Hematopoietic multipotent progenitor cell treated with erythropoietin and hydrocortisone succinate and interleukin-3 and kit ligand, for 17 days (in vitro differentiated cells): ENCODE measurements at regions not wholly inside any gene's neighbourhood (a gene's known extent, or its start where the extent isn't known, plus 50 kb on each side); places are given as distances from the start of the nearest gene placed in this dataset.
"Not testable (repeated sequence)": the region's sequence is repeated elsewhere in the genome, so short reads cannot be mapped to it uniquely, and the experiment has no call there.

Experiments
- DNase-seq: peaks from one replicate; pipeline ENCODE4 v3.0.0-alpha.2; 2015; ENCODE audit warnings: low spot score

DNA sequence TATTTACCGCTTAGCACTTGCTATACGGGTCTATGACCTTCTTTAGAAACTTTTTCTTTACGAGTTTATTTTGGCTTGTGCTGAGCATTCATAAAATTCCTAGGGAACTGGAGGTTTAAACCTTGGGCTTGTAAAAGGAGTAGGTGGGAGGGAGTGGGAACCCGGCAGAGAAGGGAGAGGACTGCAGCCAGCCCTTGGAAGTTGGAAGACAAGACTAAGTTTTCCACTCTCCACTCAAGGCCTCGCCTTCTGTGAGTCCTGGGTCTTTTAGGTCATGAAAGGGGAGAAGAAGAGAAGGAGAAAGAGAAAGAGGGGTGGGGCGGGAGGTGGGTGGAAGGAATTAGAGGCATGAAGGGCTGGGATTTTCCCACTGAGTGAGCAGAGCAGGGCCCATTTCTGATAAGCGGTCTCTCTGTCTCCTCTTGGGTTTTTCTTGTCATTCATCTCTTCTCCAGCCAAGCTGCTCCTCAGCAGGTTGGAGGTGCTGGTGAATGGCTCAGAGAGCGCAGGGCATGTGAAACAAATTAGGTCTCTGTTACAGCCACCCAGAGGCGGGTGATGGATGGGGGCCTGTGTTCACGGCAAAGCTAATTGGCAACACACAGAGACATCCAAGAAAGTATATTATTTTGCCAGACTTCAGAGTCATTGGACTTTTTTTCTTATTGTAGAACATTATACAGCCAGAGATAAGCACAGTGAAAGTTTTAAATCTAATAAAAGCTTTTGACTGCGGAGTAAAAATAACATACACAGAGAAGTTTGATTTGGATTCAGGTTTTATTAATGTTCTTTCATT, 247.3 kb downstream of the FOXD2 start:
- DNase-seq, result no peak

DNA sequence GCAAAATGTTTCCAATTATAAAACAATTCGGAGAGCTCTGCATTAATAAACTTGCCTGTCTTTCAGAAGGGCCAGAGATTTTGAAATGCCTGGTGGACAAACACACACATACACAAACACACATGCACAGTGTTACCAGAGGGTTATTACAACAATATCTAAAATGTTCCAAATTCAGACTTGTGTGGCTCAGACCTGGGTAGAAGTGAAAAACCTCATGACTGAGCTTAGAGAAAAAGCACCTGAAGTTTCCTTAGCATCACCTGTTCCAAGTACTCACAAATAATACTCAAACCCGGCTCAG, 247.9 kb downstream of the FOXD2 start:
- no peak for DNase-seq

DNA sequence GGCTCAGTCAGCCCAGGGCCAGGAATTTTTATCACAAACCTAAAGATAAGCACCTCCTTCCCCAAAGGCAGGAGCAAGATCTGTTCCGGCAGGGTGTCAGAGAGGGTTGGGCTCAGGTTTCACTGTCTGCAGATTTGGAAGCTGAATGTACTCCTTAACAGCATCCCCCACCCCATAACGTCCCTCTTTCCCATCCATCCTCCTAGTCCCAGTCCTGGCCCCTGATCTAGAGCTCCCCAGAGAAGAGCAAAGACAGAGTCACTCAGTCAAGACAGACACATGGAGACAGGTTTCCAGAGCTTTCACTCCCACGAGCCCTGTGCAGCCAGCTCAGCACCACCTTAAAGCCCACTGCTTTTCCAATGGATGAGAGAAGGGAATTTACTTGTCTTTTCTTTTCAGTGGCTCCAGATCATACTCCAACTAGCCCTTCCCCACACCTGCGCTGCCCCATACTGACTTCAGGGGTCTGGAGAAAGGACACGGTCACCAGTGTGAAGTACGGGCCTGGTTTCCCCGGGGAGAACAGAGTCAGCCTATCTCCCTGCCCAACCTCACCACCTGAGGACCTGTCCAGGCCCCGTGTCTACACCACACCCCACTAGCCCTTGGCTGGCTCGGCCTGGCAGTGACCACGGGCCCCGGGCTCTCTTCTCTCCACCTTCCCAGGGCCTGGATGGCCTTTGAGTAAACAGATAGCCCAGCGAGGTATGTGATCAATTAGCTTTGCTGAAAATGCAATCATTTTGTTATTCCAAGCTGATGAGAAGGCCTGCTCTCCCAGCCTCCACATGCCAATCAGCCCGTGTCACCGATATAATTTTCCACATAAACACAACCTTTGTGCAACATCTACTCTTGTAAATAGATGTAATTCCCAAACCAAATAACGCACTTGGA, 249.1 kb downstream of the FOXD2 start:
- DNase-seq, result no peak

DNA sequence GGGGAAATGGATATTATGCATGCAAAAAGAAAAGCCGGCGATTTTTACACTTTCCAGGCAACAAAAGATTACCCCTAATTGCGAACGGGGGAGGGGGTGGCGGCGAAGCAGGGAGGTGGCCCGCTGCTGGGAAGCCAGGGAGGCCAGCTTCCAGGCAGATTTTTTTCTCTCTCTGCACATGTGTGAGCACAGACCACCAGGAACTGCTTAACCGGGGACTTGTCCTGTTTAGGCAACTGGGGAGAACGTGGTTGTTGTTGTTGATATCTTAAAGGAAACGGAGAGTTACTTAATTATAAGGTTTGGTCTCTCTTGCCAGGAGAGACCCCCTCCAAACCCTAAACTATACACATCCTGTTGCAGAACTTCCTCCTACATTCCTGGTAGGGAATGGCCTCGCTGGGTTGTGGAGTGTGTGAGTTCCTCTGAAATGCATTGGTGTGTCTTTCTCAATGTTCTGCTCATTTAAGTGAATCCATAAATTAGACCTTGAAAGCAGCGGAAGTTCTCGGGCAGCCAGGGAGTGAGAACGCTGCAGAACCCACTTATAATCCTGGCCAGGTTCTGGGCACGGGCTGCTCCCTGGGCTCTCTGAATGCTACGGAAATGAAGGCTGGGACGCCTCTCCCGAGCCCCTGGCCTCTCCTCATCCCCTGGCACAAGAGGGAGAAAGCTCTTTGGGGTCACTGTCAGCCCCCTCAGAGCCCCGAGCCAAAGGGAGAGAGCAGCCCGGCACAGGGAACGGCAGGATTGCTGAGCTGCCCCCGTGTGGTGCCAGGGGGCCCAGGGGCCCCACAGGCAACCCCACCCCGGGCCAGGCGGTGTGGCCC, 250.0 kb downstream of the FOXD2 start:
- DNase-seq, result no peak

DNA sequence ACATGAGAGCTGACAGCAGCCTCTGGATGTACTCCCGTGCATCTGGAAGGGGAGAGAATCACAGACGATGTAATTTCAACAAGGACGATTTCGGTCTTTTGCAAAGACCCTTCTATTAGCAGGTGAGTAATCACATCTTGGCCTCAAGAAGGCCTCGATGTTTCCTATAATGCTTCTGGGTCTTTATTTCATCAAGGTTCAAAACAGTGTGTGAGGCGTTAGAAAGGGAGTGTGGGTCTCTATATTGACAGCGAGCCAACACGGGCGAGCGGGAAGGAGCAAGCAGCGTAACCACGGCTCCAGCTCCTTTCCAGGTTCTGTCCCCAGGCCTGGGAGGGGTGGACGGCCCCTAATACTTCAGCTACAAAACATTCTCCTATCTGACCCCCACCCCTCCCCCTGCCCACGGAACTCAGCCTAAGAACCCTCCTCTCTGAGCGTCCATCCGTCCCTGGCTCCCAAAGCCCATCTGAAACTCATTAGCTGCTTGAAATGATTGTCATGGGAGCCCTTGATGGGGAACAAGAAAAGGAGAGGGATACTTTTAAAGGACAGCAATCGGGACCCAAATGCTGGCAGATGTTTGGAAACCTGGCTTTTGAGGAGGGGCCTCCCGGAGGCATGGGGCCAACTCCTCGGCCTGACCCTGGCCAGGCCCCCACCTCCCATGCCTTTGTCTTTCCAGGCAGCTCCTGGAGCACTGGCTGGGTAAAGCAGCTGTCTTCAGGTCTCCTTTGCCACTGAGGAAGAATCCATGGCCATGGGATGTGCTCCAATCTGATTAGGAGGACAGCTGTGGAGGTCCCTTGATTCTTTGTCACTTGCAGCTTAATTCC, 250.8 kb downstream of the FOXD2 start:
- DNase-seq, result no peak

DNA sequence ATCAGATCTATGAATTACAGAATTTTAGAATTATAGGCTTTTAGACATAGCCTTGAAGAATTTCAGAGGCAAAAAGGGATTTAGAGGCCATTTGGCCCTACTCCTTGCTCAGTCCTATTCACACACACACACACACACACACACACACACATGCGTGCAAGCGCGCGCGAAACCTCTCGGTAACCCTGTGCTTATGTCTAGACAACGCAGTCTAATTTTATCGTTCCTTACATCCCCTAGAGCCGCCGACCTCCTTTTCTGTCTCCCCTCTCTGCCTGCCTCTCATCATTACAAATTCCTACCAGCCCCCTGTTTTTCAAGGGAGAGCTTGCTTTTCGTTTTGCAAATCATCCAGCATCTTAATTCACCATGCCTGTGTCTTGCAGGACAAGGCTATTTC, 252.1 kb downstream of the FOXD2 start:
- no peak for DNase-seq

DNA sequence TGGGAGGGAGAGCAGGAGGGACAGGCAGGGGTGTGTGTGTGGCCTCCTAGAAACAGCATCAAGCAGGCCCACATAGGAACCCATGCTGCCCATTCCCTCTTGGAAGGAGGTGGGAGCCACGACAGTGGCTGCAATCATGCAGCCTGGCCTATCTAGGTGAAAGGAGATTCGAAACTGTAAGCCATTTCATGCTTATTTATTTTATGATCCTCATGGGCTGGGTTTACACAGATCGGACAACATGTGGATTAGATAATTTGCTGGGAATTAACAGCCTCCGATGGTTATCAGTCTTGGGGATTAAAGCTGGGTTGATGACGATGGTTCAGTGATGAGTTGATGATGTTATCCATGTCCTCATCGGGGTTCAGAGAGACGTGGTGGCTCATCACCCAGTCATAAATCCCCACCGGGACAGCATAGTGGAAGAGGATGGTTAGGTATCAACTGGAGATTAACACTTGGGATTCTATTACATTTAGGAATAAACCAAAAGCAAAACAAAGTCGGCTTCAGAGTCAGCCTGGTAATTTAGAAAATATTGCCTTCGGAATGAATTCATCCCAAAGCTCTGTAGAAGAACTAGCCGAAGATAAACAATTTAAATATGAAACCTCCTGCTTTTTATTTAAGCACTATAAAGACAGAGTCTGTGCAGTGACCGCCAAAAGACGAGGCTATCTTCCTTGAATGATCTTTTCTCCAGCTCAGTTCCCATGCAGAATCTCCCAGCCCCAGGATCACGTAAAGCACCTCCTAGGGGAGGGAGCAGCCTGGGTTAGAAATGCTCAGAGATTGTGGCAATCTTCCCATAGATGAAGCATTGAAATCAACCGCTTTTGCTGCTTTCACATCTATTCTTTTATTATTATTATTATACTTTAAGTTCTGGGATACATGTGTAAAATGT, 252.8 kb downstream of the FOXD2 start:
- no peak for DNase-seq

DNA sequence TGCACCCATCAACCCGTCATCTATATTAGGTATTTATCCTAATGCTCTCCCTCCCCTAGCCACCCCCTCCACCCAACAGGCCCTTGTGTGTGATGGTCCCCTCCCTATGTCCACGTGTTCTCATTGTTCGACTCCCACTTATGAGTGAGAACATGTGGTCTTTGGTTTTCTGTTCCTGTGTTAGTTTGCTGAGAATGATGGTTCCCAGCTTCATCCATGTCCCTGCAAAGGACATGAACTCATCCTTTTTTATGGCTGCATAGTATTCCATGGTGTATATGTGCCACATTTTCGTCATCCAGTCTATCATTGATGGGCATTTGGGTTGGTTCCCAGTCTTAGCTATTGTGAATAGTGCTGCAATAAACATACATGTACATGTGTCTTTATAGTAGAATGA, 253.4 kb downstream of the FOXD2 start:
- DNase-seq, result not testable (repeated sequence)

DNA sequence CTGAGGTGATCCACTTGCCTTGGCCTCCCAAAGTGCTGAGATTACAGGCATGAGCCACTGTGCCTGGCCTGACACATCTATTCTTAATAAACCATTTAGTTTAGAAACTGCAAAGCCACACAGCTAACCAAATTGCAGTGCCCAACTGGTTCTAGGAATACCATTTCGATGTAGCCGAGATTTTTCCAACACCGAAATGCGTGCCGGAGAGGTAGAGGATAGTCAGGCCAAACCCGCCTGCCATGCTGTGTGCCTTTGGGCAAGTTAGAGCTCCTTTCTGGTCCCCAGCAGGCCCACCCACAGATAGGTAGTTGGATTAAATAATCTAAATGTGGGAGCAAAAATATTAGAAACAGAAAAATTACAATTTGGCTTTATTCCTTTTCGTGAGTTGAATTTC, 254.4 kb downstream of the FOXD2 start:
- no peak for DNase-seq

DNA sequence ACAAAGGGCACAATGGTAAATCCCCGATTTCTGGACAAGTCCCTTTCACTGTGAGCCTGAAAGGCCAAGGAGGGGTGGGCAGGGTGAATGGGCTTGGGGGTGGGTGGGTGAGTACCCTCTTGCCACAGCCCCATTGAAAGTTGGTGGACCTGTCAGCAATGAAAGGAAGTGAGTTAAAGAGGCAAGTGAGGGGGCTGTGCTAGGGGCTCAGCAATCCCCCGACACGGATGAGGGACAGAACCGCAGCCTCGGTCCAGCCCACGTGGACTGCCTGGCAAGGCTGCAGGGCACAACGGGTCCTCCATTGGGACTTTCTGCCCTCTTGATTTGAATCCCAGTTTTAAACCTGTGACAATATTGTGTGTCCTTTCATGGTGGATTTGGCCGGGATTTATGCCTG, 255.3 kb downstream of the FOXD2 start:
- DNase-seq, result no peak

DNA sequence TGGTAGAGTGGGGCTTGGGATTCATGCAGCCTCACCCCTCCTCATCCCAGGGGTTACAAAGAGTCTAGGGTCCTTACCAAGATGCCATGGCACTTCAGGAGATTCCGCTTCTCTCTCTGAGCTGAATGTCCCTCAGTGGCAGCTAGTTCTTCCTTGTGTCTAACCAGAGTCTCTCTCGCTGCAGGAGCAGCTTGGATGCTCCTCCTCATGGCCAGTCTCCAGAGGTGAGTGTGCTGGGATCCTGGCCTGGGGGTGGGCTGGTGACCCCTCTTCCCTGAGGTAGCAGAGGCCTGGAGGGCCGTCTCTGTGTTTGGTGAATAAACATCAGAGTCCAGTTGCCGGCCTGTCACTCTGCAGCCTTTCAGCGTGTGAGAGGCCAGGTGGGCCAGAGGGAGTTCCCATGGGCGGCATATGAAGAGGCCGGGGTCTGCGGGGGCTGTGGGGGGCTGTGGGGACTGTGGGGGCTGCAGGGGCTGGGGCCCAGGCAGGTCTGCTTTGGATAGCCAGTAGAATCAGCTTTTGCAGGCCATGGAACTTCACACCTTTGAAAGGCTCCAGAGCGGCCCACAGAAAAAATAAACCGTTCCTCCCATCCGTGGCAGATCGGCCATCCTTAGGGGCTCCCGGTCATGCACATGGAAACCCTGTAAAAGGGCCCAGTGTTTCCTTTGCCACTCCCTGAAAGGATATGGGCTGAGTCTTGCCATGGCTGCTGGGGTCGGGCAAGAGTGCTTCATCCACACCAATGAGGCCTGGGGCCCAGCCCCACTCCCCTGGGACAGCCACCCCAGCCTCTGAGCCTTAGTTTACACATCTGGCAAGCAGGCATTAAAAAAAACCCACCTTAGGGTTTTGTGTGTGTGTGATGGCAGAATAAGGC, 256.4 kb downstream of the FOXD2 start:
- no peak for DNase-seq

DNA sequence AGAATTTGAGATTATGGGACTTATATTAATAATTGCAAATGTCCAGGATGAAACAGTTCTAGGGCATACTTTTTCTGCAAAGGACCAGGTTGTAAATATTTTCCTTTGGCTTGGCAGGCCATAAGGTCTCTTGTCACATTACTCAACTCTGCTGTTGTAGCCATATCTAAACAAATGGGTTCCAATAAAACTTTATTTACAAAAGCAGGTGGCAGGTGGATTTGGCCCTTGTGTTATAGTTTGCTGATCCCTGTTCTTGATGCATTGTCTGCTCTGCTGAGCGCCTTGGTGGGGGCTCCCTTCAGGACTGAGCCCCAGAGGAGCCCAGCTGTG, 258.5 kb downstream of the FOXD2 start:
- DNase-seq, result no peak

DNA sequence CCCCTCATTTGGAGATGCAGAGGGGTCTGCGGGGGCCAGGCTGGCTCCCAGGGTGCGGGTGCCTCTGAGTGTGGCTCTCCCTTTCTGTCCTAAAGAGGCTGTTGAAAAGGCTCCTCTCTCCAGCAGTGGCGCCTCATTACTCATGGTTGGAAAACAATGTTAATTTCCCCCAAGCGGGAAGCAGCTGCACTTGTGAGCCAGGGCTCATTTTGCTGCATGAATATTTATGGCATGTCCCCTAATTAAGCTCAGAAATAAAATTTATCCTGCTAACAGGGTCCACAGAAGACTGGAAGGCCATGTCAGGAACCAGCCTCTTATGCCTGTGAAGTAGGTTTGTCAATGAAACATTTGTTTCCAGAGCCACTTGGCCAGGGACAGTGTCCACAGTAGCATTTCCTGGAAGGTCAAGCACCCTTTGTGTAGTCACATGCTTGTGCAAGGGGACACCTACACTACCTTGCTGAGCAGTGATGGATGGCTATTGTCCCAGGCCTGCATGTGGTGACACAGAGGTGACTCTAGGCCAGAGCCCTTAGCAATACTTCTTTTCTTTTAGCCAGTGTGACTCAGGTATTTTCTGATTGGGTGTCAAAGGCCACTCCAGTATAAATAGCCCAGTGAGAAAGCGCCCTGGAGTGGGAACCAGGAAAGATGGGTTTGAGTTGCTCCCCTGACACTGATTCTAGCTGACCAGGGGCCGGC, 259.0 kb downstream of the FOXD2 start:
- no peak for DNase-seq

DNA sequence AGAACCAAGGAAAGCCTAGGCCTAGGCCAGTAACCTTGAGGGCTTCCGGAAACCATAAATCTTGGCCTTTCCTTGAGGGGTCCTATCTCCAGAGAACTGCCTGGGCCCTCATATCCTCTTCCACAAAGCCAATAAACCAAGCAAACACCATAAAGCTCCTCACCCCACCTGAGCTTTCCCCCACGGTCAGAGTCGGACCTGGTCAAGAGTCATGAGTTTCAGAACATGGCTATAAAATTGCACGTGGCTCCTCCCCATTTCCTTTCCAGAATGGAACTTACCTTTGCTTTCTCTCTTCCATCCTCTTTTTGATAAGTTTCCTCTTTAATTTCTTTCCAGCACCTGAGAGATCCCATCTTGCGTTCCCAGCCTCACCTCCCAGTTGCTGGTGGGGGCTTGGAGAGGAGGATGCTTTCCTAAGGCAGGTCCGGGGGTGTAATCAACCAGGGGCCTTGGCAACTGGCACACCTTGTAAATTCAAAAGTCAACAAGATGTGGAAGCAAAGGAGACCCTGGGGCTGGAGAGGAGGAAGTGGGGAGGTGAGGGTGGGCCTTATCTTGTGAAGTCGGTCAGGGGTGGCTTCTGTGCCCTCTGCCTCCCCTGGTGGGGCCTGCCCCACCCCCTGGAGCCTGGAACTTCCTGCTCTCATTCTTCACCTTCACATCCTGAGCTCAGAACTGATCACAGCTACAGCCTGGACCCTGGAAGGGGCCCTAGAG, 259.9 kb downstream of the FOXD2 start:
- DNase-seq, result no peak

DNA sequence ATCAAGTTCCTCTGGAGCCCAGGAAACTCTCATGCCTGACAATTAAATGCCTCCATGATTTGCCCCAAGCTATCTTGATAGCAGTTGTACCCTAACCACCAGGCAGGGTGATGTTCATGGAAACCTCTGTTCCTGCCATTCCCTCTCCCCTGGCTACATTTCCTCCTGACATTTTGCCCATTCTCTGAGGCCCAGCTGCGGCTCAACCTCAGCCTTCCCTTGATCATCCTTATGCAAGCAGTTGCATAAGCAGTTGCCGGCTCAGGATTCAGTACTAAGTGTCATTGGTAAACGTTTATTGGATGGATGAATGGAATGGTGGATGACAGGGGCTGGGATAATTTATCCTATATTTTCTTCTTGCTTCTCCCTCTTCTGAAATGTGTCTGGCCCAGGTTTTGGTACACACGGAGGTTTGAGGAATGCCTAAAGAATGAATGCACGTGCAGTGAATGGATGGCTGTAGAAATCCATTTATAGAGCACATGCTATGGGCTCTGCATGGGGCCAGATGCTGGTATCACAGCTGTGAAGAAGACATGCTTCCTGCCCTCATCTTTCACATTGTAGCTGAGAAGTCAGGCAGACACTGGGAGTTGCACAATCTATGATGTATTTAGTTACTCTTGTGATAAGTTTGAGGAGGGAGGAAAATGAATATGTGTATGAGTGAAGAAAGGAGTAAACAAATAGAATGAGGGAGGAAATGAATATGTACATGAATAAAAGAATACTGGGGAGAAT, 261.8 kb downstream of the FOXD2 start:
- DNase-seq, result no peak

DNA sequence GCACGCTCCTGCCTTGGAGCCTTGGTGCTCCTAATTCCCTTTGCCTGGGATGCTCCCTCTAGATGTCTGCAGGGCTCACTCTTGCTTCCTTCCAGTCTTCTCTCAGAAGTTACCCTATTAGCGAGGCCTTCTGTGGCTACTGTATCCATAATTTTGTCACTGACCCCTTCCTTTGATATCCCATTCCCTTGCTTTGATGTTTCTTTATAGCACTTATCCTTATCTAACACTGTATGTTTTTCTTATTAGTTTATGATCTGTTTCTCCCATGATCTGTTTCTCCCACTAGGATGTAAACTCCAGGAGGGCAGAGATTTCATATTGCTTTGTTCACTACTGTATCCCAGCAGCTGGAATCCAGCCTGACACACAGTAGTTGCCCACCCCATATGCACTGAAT, 263.4 kb downstream of the FOXD2 start:
- no peak for DNase-seq

DNA sequence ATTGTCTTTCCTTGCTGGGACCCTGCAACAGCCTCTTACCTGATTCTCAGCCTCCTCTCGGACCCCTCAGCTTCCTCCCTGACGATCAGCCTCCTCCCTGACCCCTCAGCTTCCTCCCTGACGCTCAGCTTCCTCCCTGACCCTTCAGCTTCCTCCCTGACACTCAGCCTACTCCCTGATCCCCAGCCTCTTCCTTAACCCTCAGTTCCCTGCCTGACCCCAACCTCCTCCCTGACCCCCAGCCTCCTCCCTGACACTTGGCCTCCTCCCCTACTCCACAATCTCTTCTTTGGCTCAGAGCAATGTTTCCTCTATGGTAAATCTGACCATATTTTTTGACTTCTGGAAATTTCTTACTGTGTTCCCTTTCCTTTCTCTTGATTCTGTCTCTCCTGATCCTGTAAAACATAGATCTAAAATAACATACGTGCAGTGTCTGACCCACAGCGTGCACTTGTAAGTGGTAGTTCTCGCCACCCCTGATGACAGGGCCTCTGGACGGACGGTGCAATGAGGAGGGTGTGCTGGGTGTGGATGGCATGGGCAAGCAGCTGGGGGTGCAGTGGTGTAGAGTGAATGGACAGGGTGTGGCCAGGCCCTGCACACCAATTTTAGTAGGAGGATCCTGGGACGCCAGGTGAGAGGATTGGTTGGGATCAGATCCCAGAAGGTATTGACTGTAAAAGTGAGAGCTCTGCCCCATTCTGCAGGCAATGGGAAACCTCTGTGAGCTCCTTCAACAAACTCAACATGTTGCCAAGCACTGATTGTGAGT, 264.1 kb downstream of the FOXD2 start:
- DNase-seq, result no peak
